HCT116 (cell line): ENCODE measurements at regions not wholly inside any gene's neighbourhood (a gene's known extent, or its start where the extent isn't known, plus 50 kb on each side); places are given as distances from the start of the nearest gene placed in this dataset.

Experiments used
- ATAC-seq: fragments of 200-7000 bp; cut with Tn5 transposase; 2 replicates; pipeline ENCODE4 v1.9.1; 2020; ENCODE audit warnings: mild to moderate bottlenecking, moderate library complexity
- BruUV-seq: library from RNA; stranded (reverse); fragments of 400-500 nt; replicated peaks from 2 replicates; lab custom pipeline; 2021; lab: Mats Ljungman, UMichigan
- CTCF ChIA-PET: fragments of 300-600 bp; sonication (Branson Sonifier 250); formaldehyde crosslinking; loops from one replicate; lab custom pipeline; 2021; ENCODE audit warnings: antibody characterized with exemption; lab: Charles Lee
- POLR2A ChIA-PET: fragments of 300-600, 350-600 bp; sonication (Branson Sonifier 250); formaldehyde crosslinking; loops from one replicate; lab custom pipeline; 2021; ENCODE audit warnings: antibody characterized with exemption; lab: Charles Lee
- RAD21 ChIA-PET, 2 experiments: fragments of 300-600 bp; sonication (Branson Sonifier 250); formaldehyde crosslinking; loops; one replicate each; lab custom pipeline; 2023; ENCODE audit warnings: low total read pairs in 2 of 2; ENCODE audit not compliant: uncharacterized antibody in 2 of 2, unreplicated experiment in 2 of 2, low non-redundant PET in 1 of 2; lab: Charles Lee
- DNase-seq: peaks from one replicate; pipeline ENCODE4 v3.0.0-alpha.2; 2010; ENCODE audit warnings: low read depth, low spot score
- H2AFZ ChIP-seq: fragments of 200-600 bp; shearing (Covaris generic), sonication (generic); 2 replicates; pipeline ENCODE4 v1.6.1; 2017; ENCODE audit warnings: low read depth, mixed run types, mixed read lengths, antibody characterized with exemption, low read length; ENCODE audit not compliant: poor library complexity, severe bottlenecking
- H3K27ac ChIP-seq: 2 replicates; pipeline ENCODE4 v1.5.1; 2012; ENCODE audit warnings: low read depth, low read length
- H3K27me3 ChIP-seq: fragments of 200-600 bp; sonication (generic); 2 replicates; pipeline ENCODE4 v1.6.1; 2016; ENCODE audit warnings: mixed run types, low read length, mixed read lengths; ENCODE audit not compliant: insufficient read depth
- H3K36me3 ChIP-seq, 2 experiments: fragments of 200-500 bp in 1 of 2; fragments of 200-600 bp in 1 of 2; sonication (Bioruptor generic) in 1 of 2; sonication (generic) in 1 of 2; 2 replicates each; pipeline versions ENCODE4 v1.5.1 to v1.6.1; 2014 to 2016; ENCODE audit warnings: low read length in 2 of 2, inconsistent platforms in 1 of 2, mixed read lengths in 1 of 2, mixed run types in 1 of 2; ENCODE audit not compliant: insufficient read depth in 2 of 2, control insufficient read depth in 1 of 2
- H3K4me1 ChIP-seq, 2 experiments: fragments of 200-600 bp in 1 of 2; sonication (generic) in 1 of 2; 2 replicates each; pipeline versions ENCODE4 v1.5.1 to v1.6.1; 2012 to 2017; ENCODE audit warnings: low read length in 2 of 2, inconsistent platforms in 1 of 2, mild to moderate bottlenecking in 1 of 2, mixed read lengths in 1 of 2, mixed run types in 1 of 2, moderate library complexity in 1 of 2; ENCODE audit not compliant: insufficient read depth in 2 of 2, control insufficient read depth in 1 of 2
- H3K4me2 ChIP-seq: fragments of 200-600 bp; sonication (generic); 2 replicates; pipeline ENCODE4 v1.6.1; 2017; ENCODE audit warnings: mixed run types, low read length, mixed read lengths
- H3K4me3 ChIP-seq, 2 experiments: fragments of 200-600 bp in 1 of 2; sonication (generic) in 1 of 2; replicated peaks in 1 of 2; 2 replicates each; pipeline ENCODE4 v1.5.1; 2011 to 2016; ENCODE audit warnings: low read length in 2 of 2, control low read depth in 1 of 2, low read depth in 1 of 2, mild to moderate bottlenecking in 1 of 2, mixed read lengths in 1 of 2, mixed run types in 1 of 2
- H3K79me2 ChIP-seq: fragments of 200-600 bp; sonication (generic); 2 replicates; pipeline ENCODE4 v1.6.1; 2017; ENCODE audit warnings: mild to moderate bottlenecking, mixed run types, low read length, moderate library complexity, mixed read lengths; ENCODE audit not compliant: insufficient read depth
- H3K9ac ChIP-seq: fragments of 200-600 bp; sonication (generic); 2 replicates; pipeline ENCODE4 v1.6.1; 2016; ENCODE audit warnings: low read length, mixed read lengths
- H3K9me2 ChIP-seq: fragments of 200-600 bp; sonication (generic), shearing (Covaris generic); 2 replicates; pipeline ENCODE4 v1.6.1; 2017; ENCODE audit warnings: mixed run types, mild to moderate bottlenecking, moderate library complexity; ENCODE audit not compliant: insufficient read depth
- H3K9me3 ChIP-seq, 2 experiments: fragments of 200-500 bp in 1 of 2; fragments of 200-600 bp in 1 of 2; sonication (Bioruptor generic) in 1 of 2; sonication (generic) in 1 of 2; 2 replicates each; pipeline ENCODE4 v1.6.1; 2014 to 2017; ENCODE audit warnings: low read length in 2 of 2, mixed read lengths in 2 of 2, inconsistent platforms in 1 of 2, low read depth in 1 of 2, mild to moderate bottlenecking in 1 of 2, mixed run types in 1 of 2, moderate library complexity in 1 of 2; ENCODE audit not compliant: control insufficient read depth in 1 of 2, insufficient read depth in 1 of 2
- H4K20me1 ChIP-seq: fragments of 200-600 bp; sonication (generic), shearing (Covaris generic); 2 replicates; pipeline ENCODE4 v1.6.1; 2017; ENCODE audit warnings: mixed run types, mild to moderate bottlenecking, moderate library complexity; ENCODE audit not compliant: insufficient read depth
- ATF3 ChIP-seq: IDR thresholded peaks from 2 replicates; pipeline ENCODE4 v1.6.1; 2012
- CEBPB ChIP-seq: IDR thresholded peaks from 2 replicates; pipeline ENCODE4 v1.6.1; 2012; ENCODE audit warnings: low read depth
- ELF1 ChIP-seq: IDR thresholded peaks from 2 replicates; pipeline ENCODE4 v1.6.1; 2012; ENCODE audit warnings: low read depth, borderline replicate concordance
- JUND ChIP-seq: IDR thresholded peaks from 2 replicates; pipeline ENCODE4 v1.6.1; 2012
- SP1 ChIP-seq: IDR thresholded peaks from 2 replicates; pipeline ENCODE4 v1.6.1; 2012; ENCODE audit warnings: low read depth
- TCF7L2 ChIP-seq: IDR thresholded peaks from 2 replicates; pipeline ENCODE4 v1.7.0; 2011; ENCODE audit warnings: borderline replicate concordance, inconsistent platforms; ENCODE audit not compliant: insufficient read depth, insufficient read length; ENCODE audit errors: extremely low read depth
- YY1 ChIP-seq: IDR thresholded peaks from 2 replicates; pipeline ENCODE4 v1.6.1; 2011; ENCODE audit warnings: low read length, low read depth, moderate library complexity, mild to moderate bottlenecking; ENCODE audit not compliant: insufficient replicate concordance; ENCODE audit errors: extremely low read depth
- ZBTB33 ChIP-seq: IDR thresholded peaks from 2 replicates; pipeline ENCODE4 v1.6.1; 2011; ENCODE audit warnings: mild to moderate bottlenecking, low read length, moderate library complexity; ENCODE audit not compliant: insufficient replicate concordance; ENCODE audit errors: extremely low read depth
- ZNF274 ChIP-seq: fragments of 200-500 bp; sonication (Bioruptor generic); IDR thresholded peaks from 2 replicates; pipeline ENCODE4 v1.6.1; 2014; ENCODE audit warnings: mild to moderate bottlenecking, low read depth, low read length, inconsistent platforms
- intact Hi-C: fragments of 100-400 bp; cut with micrococcal nuclease; formaldehyde crosslinking; loops from 2 replicates; pipeline ENCODE4 v1.10.0; 2022
- TF ChIP-seq, protein P1 (sequence below): IDR thresholded peaks from 2 replicates; pipeline ENCODE4 v1.6.1; 2012
- TF ChIP-seq, protein P2 (sequence below), 3 experiments: fragments of 200-600 bp in 1 of 3; sonication (generic) in 1 of 3; IDR thresholded peaks in 2 of 3; conservative IDR thresholded peaks in 1 of 3; 2 replicates each; pipeline ENCODE4 v1.5.1; 2012 to 2017; ENCODE audit warnings: low read depth in 2 of 3, low read length in 2 of 3, antibody characterized with exemption in 1 of 3, borderline replicate concordance in 1 of 3, control low read depth in 1 of 3, mild to moderate bottlenecking in 1 of 3, mixed read lengths in 1 of 3, mixed run types in 1 of 3, moderate library complexity in 1 of 3; ENCODE audit not compliant: insufficient read depth in 1 of 3

GRCh38 chrX:109934434-109934833 lies 68.5 kb upstream of the TMEM164 start:
- BruUV-seq = no TSS peak
- Histone ChIP-seq H3K4me3 (no peak overlapping the region), H3K27ac (no peak overlapping the region), H3K9ac (no peak overlapping the region), H3K79me2 (no peaks in the 10 kb centered on the region), H3K4me1 (no peaks in the 10 kb centered on the region), H4K20me1 (no peaks in the 10 kb centered on the region), H3K9me3 (no peaks in the 10 kb centered on the region), H3K36me3 (no peaks in the 10 kb centered on the region), H3K4me2 (no peak overlapping the region), H3K27me3 (no peaks in the 10 kb centered on the region), H2AFZ (no peak overlapping the region), H3K9me2 (no peaks in the 10 kb centered on the region)
- intact Hi-C loops = no loop called here
- ATAC-seq = no peak
- no peak for DNase-seq
- TF ChIP-seq CEBPB = no peak
- TF ChIP-seq ZNF274 = no peak
- no peak for TF ChIP-seq ELF1
- RAD21 ChIA-PET = no interaction called here
- CTCF ChIA-PET = no interaction called here
- POLR2A ChIA-PET = no interaction called here

- ChIA-PET CTCF (no interaction called here), RAD21 (no interaction called here), POLR2A (no interaction called here)
- no peaks in the 10 kb centered on the region for H3K9me3 ChIP-seq
- intact Hi-C loops = no loop called here
- DNase-seq (no peak), ATAC-seq (no peak)
- TF ChIP-seq SP1 = no peak
- no peak for TF ChIP-seq ZBTB33
- TF ChIP-seq, protein P1, sequence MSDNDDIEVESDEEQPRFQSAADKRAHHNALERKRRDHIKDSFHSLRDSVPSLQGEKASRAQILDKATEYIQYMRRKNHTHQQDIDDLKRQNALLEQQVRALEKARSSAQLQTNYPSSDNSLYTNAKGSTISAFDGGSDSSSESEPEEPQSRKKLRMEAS = no peak
- no peak for TF ChIP-seq TCF7L2
- TF ChIP-seq, protein P2, sequence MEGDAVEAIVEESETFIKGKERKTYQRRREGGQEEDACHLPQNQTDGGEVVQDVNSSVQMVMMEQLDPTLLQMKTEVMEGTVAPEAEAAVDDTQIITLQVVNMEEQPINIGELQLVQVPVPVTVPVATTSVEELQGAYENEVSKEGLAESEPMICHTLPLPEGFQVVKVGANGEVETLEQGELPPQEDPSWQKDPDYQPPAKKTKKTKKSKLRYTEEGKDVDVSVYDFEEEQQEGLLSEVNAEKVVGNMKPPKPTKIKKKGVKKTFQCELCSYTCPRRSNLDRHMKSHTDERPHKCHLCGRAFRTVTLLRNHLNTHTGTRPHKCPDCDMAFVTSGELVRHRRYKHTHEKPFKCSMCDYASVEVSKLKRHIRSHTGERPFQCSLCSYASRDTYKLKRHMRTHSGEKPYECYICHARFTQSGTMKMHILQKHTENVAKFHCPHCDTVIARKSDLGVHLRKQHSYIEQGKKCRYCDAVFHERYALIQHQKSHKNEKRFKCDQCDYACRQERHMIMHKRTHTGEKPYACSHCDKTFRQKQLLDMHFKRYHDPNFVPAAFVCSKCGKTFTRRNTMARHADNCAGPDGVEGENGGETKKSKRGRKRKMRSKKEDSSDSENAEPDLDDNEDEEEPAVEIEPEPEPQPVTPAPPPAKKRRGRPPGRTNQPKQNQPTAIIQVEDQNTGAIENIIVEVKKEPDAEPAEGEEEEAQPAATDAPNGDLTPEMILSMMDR (IDR thresholded peaks at IDR 0.05 in 2 of 3, conservative IDR thresholded peaks at IDR 0.05 in 1 of 3; ENCODE audit: borderline replicate concordance in 1 of 3, insufficient read depth in 1 of 3, low read depth in 2 of 3, low read length in 2 of 3) = no peak
- no peak for TF ChIP-seq JUND
- no peak for TF ChIP-seq ATF3
- TF ChIP-seq YY1 = no peak
- no TSS peak for BruUV-seq
- no peaks in the 10 kb centered on the region for H3K27me3 ChIP-seq
- H3K79me2 ChIP-seq = no peaks in the 10 kb centered on the region
- no peaks in the 10 kb centered on the region for H3K36me3 ChIP-seq
- H3K4me2 ChIP-seq = no peak overlapping the region
- H3K9me2 ChIP-seq = no peaks in the 10 kb centered on the region
- H3K4me1 ChIP-seq = no peaks in the 10 kb centered on the region
- no peak overlapping the region for H2AFZ ChIP-seq
- H3K9ac ChIP-seq = no peak overlapping the region
- no peak overlapping the region for H3K27ac ChIP-seq
- H3K4me3 ChIP-seq = no peak overlapping the region
- H4K20me1 ChIP-seq = no peaks in the 10 kb centered on the region
Measured at GRCh38 chrX:109934935-109935334, 68.0 kb upstream of the TMEM164 start.
